GM13977 (cell line): ENCODE measurements at regions not wholly inside any gene's neighbourhood (a gene's known extent, or its start where the extent isn't known, plus 50 kb on each side); places are given as distances from the start of the nearest gene placed in this dataset.

Source experiments
- DNase-seq: peaks from one replicate; pipeline ENCODE4 v3.0.0; 2012; ENCODE audit warnings: low spot score
- CTCF ChIP-seq: IDR thresholded peaks from 2 replicates; pipeline ENCODE4 v1.5.1; 2012; ENCODE audit warnings: mild to moderate bottlenecking, control low read depth; ENCODE audit not compliant: insufficient read depth; ENCODE audit errors: extremely low read depth, missing control alignments
- in situ Hi-C: fragments of 300-500 bp; cut with MboI; formaldehyde crosslinking; loops from one replicate; pipeline ENCODE4 v1.12.0; 2022; ENCODE audit warnings: low sequenced_read_pairs, low pct_unique_long_range_greater_than_20kb, mixed read lengths, inconsistent platforms; ENCODE audit not compliant: unreplicated experiment

- in situ Hi-C loops = no loop called here
- DNase-seq = no peak
- TF ChIP-seq CTCF = no peak
Measured at GRCh38 chr6:121823437-121823851, 388.0 kb downstream of the GJA1 start.

GRCh38 chr6:121826156-121826810 is 390.8 kb downstream of the GJA1 start:
- TF ChIP-seq CTCF = no peak
- DNase-seq = no peak
- in situ Hi-C loops = no loop called here

- DNase-seq = no peak
- in situ Hi-C loops = no loop called here
- no peak for TF ChIP-seq CTCF
Measured at GRCh38 chr6:121828146-121828886, 392.9 kb downstream of the GJA1 start.

- no peak for DNase-seq
- in situ Hi-C loops = no loop called here
- TF ChIP-seq CTCF = no peak
Measured at GRCh38 chr6:121830736-121831135, 395.3 kb downstream of the GJA1 start.

GRCh38 chr6:121835662-121836061 is 400.2 kb downstream of the GJA1 start:
- TF ChIP-seq CTCF = no peak
- DNase-seq = no peak
- in situ Hi-C loops = no loop called here

GRCh38 chr6:121837545-121838229 is 402.2 kb downstream of the GJA1 start:
- TF ChIP-seq CTCF = no peak
- in situ Hi-C loops = no loop called here
- DNase-seq = no peak
